Left lung (tissue), 4 donors: ENCODE measurements at regions not wholly inside any gene's neighbourhood (a gene's known extent, or its start where the extent isn't known, plus 50 kb on each side); places are given as distances from the start of the nearest gene placed in this dataset.

Experiments
- ATAC-seq: fragments of 200-7000 bp; cut with Tn5 transposase; one replicate; pipeline ENCODE4 v1.9.1; 2020; ENCODE audit warnings: moderate library complexity
- DNase-seq, 4 donors: peaks; one replicate each; pipeline ENCODE4 v3.0.0-alpha.2; 2013 to 2020
- H3K27ac ChIP-seq, 2 donors: fragments of 200-600 bp; sonication (generic) in 1 of 2; one replicate each; pipeline versions ENCODE4 v1.5.0 to v1.8.0; 2020 to 2021
- H3K27me3 ChIP-seq, 2 donors: fragments of 200-600 bp; sonication (generic) in 1 of 2; one replicate each; pipeline versions ENCODE4 v1.5.0 to v1.8.0; 2020 to 2021
- H3K36me3 ChIP-seq, 2 donors: fragments of 200-600 bp; sonication (generic) in 1 of 2; one replicate each; pipeline versions ENCODE4 v1.5.0 to v1.8.0; 2020 to 2021
- H3K4me1 ChIP-seq, 2 donors: fragments of 200-600 bp; one replicate each; pipeline ENCODE4 v1.8.0; 2021
- H3K4me3 ChIP-seq, 2 donors: fragments of 200-600 bp; sonication (generic) in 1 of 2; one replicate each; pipeline versions ENCODE4 v1.5.0 to v1.8.0; 2020 to 2021; ENCODE audit warnings: mild to moderate bottlenecking in 1 of 2
- H3K9me3 ChIP-seq, 2 donors: fragments of 200-600 bp; sonication (generic) in 1 of 2; one replicate each; pipeline versions ENCODE4 v1.5.0 to v1.8.0; 2020 to 2021
- intact Hi-C, 2 donors: fragments of 100-400 bp; cut with DNase I; formaldehyde crosslinking; loops; one replicate each; pipeline versions ENCODE4 v1.11.2 to v1.14.2; 2022
- TF ChIP-seq, protein P1 (sequence below), 2 donors: fragments of 200-600 bp; sonication (generic) in 1 of 2; IDR thresholded peaks; one replicate each; pipeline versions ENCODE4 v1.5.0 to v1.8.0; 2021; ENCODE audit warnings: antibody characterized with exemption in 2 of 2
- donor health status: DM: no; HTN: yes; CAD: no.
- donor health status: DM: no; HTN: no; CAD: no.

DNA sequence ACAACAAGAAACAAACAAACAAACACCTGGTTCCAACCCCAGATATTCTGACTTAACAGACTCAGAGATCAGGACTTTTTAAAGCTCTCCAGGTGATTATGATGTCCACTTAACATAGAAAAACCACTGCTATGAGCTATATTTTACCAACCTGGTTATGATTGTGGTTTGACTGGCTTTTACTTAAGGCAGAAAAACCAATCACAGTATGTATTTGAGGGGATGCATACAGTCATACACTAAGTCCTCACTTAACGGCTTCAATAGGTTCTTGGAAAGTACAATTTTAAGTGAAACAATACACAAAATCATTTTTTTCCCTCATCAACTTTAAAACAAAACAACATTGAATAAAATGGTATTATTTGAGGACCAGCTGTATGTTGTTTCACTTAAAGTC lies 393.6 kb downstream of the ZEB2 start:
- DNase-seq (no peak), ATAC-seq (no peak)
- H3K9me3 ChIP-seq: no peaks in the 10 kb centered on the region
- intact Hi-C loops: no loop called here
- no peak overlapping the region for H3K27ac ChIP-seq
- TF ChIP-seq, protein P1, sequence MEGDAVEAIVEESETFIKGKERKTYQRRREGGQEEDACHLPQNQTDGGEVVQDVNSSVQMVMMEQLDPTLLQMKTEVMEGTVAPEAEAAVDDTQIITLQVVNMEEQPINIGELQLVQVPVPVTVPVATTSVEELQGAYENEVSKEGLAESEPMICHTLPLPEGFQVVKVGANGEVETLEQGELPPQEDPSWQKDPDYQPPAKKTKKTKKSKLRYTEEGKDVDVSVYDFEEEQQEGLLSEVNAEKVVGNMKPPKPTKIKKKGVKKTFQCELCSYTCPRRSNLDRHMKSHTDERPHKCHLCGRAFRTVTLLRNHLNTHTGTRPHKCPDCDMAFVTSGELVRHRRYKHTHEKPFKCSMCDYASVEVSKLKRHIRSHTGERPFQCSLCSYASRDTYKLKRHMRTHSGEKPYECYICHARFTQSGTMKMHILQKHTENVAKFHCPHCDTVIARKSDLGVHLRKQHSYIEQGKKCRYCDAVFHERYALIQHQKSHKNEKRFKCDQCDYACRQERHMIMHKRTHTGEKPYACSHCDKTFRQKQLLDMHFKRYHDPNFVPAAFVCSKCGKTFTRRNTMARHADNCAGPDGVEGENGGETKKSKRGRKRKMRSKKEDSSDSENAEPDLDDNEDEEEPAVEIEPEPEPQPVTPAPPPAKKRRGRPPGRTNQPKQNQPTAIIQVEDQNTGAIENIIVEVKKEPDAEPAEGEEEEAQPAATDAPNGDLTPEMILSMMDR (IDR thresholded peaks at IDR 0.05): no peak
- no peak overlapping the region for H3K4me3 ChIP-seq
- no peaks in the 10 kb centered on the region for H3K4me1 ChIP-seq
- H3K36me3 ChIP-seq: peaks cover 0 to 4% of the 10 kb centered on the region in 2 donors
- no peaks in the 10 kb centered on the region for H3K27me3 ChIP-seq

DNA sequence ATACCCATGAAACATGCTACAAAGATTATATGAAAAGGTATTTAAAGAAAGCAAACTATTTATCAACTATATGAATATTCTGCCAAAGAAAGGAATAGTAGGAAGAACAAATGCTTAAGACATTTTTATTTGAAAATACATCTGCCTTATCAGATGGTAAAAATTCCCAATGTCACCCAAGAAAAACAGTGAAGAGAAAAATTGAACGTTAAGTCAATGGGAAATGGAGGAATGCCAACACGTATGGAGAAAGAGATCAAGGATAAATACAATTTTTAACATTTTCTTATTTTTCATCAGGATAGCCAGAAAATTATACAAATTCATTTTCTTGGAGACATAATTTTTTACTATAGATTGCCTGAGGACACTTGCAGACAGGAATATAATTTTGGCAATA lies 394.2 kb downstream of the ZEB2 start:
- no peaks in the 10 kb centered on the region for H3K9me3 ChIP-seq
- H3K4me1 ChIP-seq: no peaks in the 10 kb centered on the region
- intact Hi-C loops: no loop called here
- TF ChIP-seq, protein P1 (IDR thresholded peaks at IDR 0.05): no peak
- no peak overlapping the region for H3K4me3 ChIP-seq
- no peak overlapping the region for H3K27ac ChIP-seq
- DNase-seq (no peak), ATAC-seq (no peak)
- no peaks in the 10 kb centered on the region for H3K27me3 ChIP-seq
- H3K36me3 ChIP-seq: peaks cover 0 to 4% of the 10 kb centered on the region in 2 donors

DNA sequence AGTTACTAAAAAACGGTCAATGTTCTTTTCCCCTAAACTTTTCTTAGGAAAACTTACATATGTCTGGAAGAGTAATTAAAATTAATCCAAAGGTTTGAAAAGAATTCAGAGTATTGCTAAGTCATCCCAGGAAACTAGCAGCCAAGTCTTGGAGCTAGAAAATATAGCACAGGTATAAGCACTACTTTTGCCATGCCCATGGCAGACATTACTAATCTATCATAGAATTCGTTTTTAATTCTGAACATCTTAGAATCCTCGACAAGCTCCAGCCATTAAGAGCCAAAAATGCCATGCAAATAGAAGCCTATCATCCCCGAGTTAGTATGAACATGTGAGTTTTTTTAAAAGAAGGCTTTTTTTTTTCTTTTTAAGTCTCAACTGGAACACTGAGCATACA lies 395.0 kb downstream of the ZEB2 start:
- intact Hi-C loops: no loop called here
- Histone ChIP-seq H3K36me3 (peaks cover 0 to 4% of the 10 kb centered on the region in 2 donors), H3K9me3 (no peaks in the 10 kb centered on the region), H3K27me3 (no peaks in the 10 kb centered on the region), H3K4me1 (no peaks in the 10 kb centered on the region), H3K27ac (no peak overlapping the region), H3K4me3 (no peak overlapping the region)
- no peak for DNase-seq
- ATAC-seq: no peak
- TF ChIP-seq, protein P1 (IDR thresholded peaks at IDR 0.05): no peak

DNA sequence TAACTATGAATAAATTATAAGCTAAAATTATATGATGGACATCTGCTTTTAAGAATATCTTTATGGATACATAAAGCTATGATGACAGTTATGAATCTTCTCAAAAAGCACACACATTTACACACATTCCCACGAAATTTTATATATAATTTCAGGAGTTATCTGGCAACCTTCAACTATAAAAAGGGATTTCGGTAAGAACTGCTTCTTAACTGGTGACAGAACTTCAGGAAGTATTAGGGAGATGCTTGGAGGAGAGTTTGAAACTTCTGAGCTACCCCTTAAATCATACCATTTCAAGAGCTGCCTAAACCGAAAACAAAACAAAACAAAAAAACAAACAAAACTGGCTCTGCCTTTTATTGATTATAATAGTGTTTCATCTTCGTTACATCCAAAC lies 399.4 kb downstream of the ZEB2 start:
- TF ChIP-seq, protein P1 (IDR thresholded peaks at IDR 0.05): no peak
- no peaks in the 10 kb centered on the region for H3K9me3 ChIP-seq
- H3K27me3 ChIP-seq: no peaks in the 10 kb centered on the region
- no peak for ATAC-seq
- no peak for DNase-seq
- H3K4me1 ChIP-seq: no peaks in the 10 kb centered on the region
- H3K4me3 ChIP-seq: no peak overlapping the region
- H3K27ac ChIP-seq: no peak overlapping the region
- intact Hi-C loops: no loop called here
- peaks cover 0 to 4% of the 10 kb centered on the region in 2 donors for H3K36me3 ChIP-seq

DNA sequence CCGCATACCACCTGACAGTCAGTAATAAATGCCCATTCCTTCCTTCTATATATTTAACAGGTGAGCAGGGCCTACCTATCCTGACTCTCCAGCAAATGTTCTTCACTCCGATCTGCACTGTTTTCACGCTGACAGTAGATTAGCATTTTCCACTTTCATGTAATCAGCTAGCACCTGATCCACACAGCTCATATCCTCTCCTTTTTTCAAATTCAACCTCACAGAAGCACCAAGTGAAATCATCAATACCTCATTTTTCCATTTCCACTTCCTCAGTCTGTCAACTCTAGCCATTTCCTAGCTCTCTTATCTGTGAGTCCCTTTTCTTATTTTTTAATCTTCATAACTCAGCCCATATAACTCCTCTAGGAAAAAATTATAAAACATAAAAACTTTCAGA lies 402.8 kb downstream of the ZEB2 start:
- Histone ChIP-seq H3K27me3 (no peaks in the 10 kb centered on the region), H3K4me3 (no peak overlapping the region), H3K27ac (no peak overlapping the region), H3K9me3 (no peaks in the 10 kb centered on the region), H3K36me3 (no peaks in the 10 kb centered on the region), H3K4me1 (no peaks in the 10 kb centered on the region)
- intact Hi-C loops: no loop called here
- TF ChIP-seq, protein P1 (IDR thresholded peaks at IDR 0.05): no peak
- DNase-seq (no peak), ATAC-seq (no peak)
